Body of pancreas (tissue), 4 donors: ENCODE measurements at regions not wholly inside any gene's neighbourhood (a gene's known extent, or its start where the extent isn't known, plus 50 kb on each side); places are given as distances from the start of the nearest gene placed in this dataset.

Source experiments
- ATAC-seq: fragments of 150-250 bp; one replicate; pipeline ENCODE4 v1.9.1; 2016
- DNase-seq, 4 donors: peaks; one replicate each; pipeline ENCODE4 v3.0.0-alpha.2; 2019
- H3K27ac ChIP-seq, 4 donors: fragments of 200-600 bp; sonication (generic); 1 replicate in 3 of 4; 2 replicates in 1 of 4; pipeline versions ENCODE4 v1.5.1 to v1.6.1; 2016 to 2019; ENCODE audit warnings: mild to moderate bottlenecking in 1 of 4, mixed read lengths in 1 of 4, moderate library complexity in 1 of 4
- H3K27me3 ChIP-seq, 2 donors: fragments of 200-600 bp; sonication (generic); one replicate each; pipeline ENCODE4 v1.6.0; 2016; ENCODE audit warnings: mild to moderate bottlenecking in 1 of 2
- H3K36me3 ChIP-seq, 2 donors: fragments of 200-600 bp; sonication (generic); replicated peaks in 1 of 2; 2 replicates each; pipeline ENCODE4 v1.5.1; 2016; ENCODE audit warnings: low read depth in 2 of 2; ENCODE audit not compliant: insufficient read depth in 1 of 2
- H3K4me1 ChIP-seq: fragments of 200-600 bp; sonication (generic); one replicate; pipeline ENCODE4 v1.6.0; 2016
- H3K4me3 ChIP-seq, 2 donors: fragments of 200-600 bp; sonication (generic); 1 replicate in 1 of 2; 2 replicates in 1 of 2; pipeline ENCODE4 v1.5.1; 2016 to 2019
- H3K9me3 ChIP-seq, 3 donors: fragments of 200-600 bp; sonication (generic); 1 replicate in 2 of 3; 2 replicates in 1 of 3; pipeline ENCODE4 v1.5.1; 2016
- CTCF ChIP-seq, 7 experiments: fragments of 450-650 bp in 4 of 7; fragments of 200-600 bp in 3 of 7; sonication (generic) in 3 of 7; IDR thresholded peaks; one replicate each; pipeline ENCODE4 v1.5.1; 2016 to 2019; ENCODE audit warnings: antibody characterized with exemption in 7 of 7
- POLR2A ChIP-seq, 3 donors: fragments of 450-650 bp; IDR thresholded peaks; one replicate each; pipeline ENCODE4 v1.6.1; 2016; ENCODE audit warnings: antibody characterized with exemption in 3 of 3, mild to moderate bottlenecking in 2 of 3
- WGBS, 2 donors: methylation state at CpG; one replicate each; pipeline ENCODE4 v1.1.5; 2017; 5-methylcytosine and 5-hydroxymethylcytosine counted together
- intact Hi-C: fragments of 100-400 bp; cut with DNase I; formaldehyde crosslinking; loops from one replicate; pipeline ENCODE4 v1.15.1; 2023

- Histone ChIP-seq H3K36me3 (no peaks in the 10 kb centered on the region), H3K4me3 (no peak overlapping the region), H3K9me3 (no peaks in the 10 kb centered on the region), H3K27ac (no peak overlapping the region), H3K4me1 (no peaks in the 10 kb centered on the region), H3K27me3 (no peaks in the 10 kb centered on the region)
- ATAC-seq: no peak
- no peak for DNase-seq
- intact Hi-C loops: no loop called here
- 57% methylated on average over 4 of the region's 4 CpGs for WGBS, 2 donors
- TF ChIP-seq CTCF (IDR thresholded peaks at IDR 0.05) (no peak), POLR2A (IDR thresholded peaks at IDR 0.05) (no peak)
These were observed 509.5 kb upstream of the PAPPA start for GRCh38 chr9:115643948-115644727.

GRCh38 chr9:115649991-115650472, 503.6 kb upstream of the PAPPA start:
- H3K27ac ChIP-seq: peak overlapping the region in 1 of 4 donors; percentile 34
- no peak overlapping the region for H3K4me3 ChIP-seq
- intact Hi-C loops: no loop called here
- WGBS, 2 donors: 38 to 46% methylated on average over 9 of the region's 9 CpGs
- H3K36me3 ChIP-seq: no peaks in the 10 kb centered on the region
- H3K27me3 ChIP-seq: no peaks in the 10 kb centered on the region
- no peaks in the 10 kb centered on the region for H3K9me3 ChIP-seq
- peak; percentile 78 for ATAC-seq
- TF ChIP-seq CTCF (IDR thresholded peaks at IDR 0.05) (no peak), POLR2A (IDR thresholded peaks at IDR 0.05) (no peak)
- DNase-seq: peak; percentile 14 to 63 (median 40)
- H3K4me1 ChIP-seq: no peaks in the 10 kb centered on the region

- intact Hi-C loops: no loop called here
- DNase-seq: no peak
These were observed 502.8 kb upstream of the PAPPA start for GRCh38 chr9:115650768-115651167.

DNA sequence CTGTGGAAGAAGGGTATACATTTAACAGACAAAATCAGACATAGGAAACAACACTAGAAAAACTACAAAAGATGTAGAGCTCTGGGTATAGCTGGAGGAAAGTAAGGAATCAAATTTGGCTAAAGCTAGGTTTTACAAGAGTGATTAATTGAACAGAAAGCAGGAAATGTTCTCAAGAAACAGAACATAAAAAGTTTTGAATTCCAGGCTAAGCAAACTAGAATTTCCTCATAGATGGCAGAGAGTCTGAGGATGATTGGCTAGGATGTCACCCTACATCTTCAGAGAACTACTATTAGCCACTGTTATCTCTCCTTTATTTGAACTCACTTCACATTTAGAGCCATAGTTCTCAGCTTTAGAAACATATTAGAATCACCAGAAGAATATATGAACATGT, 502.1 kb upstream of the PAPPA start:
- Histone ChIP-seq H3K36me3 (no peaks in the 10 kb centered on the region), H3K27me3 (no peaks in the 10 kb centered on the region), H3K4me3 (no peak overlapping the region), H3K9me3 (no peaks in the 10 kb centered on the region), H3K4me1 (no peaks in the 10 kb centered on the region), H3K27ac (peak overlapping the region in 1 of 4 donors; percentile 34)
- TF ChIP-seq CTCF (IDR thresholded peaks at IDR 0.05): no peak
- no peak for TF ChIP-seq POLR2A (IDR thresholded peaks at IDR 0.05)
- ATAC-seq (no peak), DNase-seq (no peak)
- intact Hi-C loops: no loop called here

More at GRCh38 chr9:115650768-115651167, 502.8 kb upstream of the PAPPA start:
- H3K9me3 ChIP-seq: no peaks in the 10 kb centered on the region
- H3K27ac ChIP-seq: peak overlapping the region in 1 of 4 donors; percentile 34
- no peak overlapping the region for H3K4me3 ChIP-seq
- no peaks in the 10 kb centered on the region for H3K27me3 ChIP-seq
- no peaks in the 10 kb centered on the region for H3K4me1 ChIP-seq
- ATAC-seq: no peak
- no peaks in the 10 kb centered on the region for H3K36me3 ChIP-seq
- TF ChIP-seq POLR2A (IDR thresholded peaks at IDR 0.05): no peak

DNA sequence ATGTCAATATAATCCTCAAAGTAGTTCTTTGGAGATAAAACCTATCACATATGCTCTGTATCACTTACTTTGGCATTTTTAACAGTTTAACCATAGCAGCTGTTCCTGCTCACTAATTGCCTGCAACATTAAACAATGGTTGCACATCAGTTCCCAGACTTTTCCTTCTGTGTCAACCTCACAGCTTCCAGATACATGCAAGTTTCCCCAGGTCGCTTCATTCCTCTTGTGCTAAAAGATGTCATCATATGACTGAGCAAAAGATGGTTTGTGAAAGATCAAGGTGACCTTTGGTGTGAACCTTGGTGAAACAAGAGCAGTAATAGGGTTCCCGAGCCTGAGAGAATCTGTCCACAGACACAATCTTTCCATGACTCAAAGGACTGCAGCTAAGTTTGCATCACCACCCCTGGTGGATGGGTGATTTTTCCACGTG, 500.4 kb upstream of the PAPPA start:
- intact Hi-C loops: no loop called here
- no peak for TF ChIP-seq CTCF (IDR thresholded peaks at IDR 0.05)
- TF ChIP-seq POLR2A (IDR thresholded peaks at IDR 0.05): no peak
- 42 to 49% methylated on average over 3 of the region's 3 CpGs for WGBS, 2 donors
- no peaks in the 10 kb centered on the region for H3K27me3 ChIP-seq
- no peak overlapping the region for H3K27ac ChIP-seq
- DNase-seq: no peak
- H3K4me3 ChIP-seq: no peak overlapping the region
- H3K9me3 ChIP-seq: no peaks in the 10 kb centered on the region
- no peaks in the 10 kb centered on the region for H3K36me3 ChIP-seq
- H3K4me1 ChIP-seq: no peaks in the 10 kb centered on the region
- no peak for ATAC-seq
